Left kidney (tissue), 1 donor: ENCODE measurements at regions not wholly inside any gene's neighbourhood (a gene's known extent, or its start where the extent isn't known, plus 50 kb on each side); places are given as distances from the start of the nearest gene placed in this dataset.
A peak's percentile ranks its signal among the peaks of the same experiment; 100 is the strongest.
"Not testable (repeated sequence)": the region's sequence is repeated elsewhere in the genome, so short reads cannot be mapped to it uniquely, and the experiment has no call there.

Experiments
- DNase-seq: peaks from one replicate; pipeline ENCODE4 v3.0.0-alpha.2; 2013

DNA sequence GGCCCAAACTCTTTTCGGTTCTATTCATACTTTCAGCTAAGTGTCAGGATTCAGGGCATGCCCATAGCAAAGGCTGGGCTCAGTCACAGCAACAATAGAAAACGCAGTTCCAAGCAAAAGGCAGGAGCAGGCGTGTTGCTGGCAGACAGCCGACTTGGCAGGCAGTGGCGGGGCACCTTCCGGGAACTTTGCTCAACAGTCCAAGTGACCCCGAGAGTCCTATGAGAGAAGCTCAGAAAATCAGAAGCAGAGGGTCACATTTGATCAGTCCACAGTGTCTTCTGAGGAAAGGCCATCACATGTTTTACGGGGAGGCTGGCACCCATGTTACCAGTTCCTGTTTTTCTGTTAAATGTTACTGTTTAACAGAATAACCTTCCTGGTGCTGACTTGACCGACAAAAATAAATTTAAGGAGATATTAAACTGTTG lies 115.0 kb downstream of the DACT1 start:
- DNase-seq, result no peak

DNA sequence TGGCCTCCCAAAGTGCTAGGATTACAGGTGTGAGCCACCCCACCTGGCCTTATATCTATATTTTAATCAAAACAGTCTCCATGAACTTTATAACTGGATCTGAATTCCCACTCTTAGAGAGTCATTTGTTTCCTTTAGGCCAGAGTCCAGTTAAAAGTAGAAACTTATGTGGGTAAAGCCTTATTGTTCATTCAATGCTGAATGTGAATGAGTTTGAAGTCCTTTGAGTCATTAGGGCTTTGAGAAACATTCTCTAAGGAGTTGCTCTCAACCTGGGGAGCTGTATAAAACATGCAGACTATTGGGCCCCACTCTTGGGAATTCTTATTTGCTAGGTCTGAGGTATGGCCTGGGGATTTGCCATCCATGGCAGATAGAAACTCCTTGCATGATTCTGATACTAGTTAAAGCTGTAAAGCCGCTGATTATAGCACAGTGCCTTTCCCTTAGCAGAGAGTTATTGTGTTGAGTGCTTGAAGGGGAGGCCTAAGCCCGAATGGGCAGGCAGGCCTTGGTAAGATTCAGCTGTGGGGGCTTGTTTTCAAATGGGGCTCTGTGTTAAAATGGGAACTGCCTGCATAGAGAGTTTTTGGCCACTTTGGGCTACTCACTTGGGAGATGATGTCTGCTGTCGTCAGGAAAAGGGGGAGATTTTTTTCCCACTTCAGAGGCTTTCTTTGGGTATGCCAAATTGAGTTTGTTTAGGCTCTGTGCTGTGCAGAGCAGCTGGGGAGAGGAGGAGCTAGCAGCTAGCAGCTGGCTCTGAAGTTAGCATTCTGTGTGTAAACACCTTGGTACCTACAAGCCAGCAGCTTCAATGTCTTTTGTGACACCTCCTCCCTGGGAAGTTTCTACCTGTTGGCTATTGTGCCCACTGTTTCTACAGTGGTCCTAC lies 117.5 kb downstream of the DACT1 start:
- DNase-seq, result no peak

DNA sequence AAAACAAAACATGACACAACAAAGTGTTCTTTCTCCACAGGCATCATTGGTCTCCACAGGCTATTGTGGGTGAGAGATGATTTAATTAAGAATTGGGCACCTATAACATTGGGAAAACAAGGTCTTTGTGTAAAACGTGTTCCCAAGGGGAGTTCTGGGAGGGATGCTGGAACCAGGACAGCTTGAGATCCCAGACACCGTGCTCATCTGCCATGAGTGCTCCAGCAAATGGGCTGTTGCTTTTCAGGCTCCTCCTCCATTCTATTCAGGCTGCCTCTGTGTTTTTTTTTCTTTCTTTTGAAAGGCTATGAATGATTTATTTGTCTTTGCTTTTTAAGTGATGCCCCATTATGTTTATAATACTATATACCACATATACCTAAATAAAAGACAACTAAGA lies 122.4 kb downstream of the DACT1 start:
- no peak for DNase-seq

DNA sequence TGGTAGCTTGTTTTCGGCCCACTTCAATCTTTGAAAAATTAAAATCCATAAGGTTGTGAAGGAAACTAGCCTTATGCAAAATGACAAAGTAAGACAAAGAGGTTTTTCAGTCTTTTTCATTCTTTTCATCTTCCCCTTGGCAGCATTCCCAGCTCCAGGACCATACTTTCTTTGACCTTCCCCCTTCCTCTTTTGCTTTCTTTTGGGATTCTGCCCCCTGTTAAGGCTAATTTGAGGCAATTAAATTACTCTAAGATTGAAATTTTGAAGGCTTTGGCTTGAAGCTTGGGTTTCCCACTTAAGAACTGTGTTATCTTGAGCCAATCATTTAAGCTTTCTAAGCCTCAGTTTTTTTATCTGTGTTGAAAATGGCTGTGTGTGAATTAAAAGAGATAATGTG lies 124.9 kb downstream of the DACT1 start:
- no peak for DNase-seq

DNA sequence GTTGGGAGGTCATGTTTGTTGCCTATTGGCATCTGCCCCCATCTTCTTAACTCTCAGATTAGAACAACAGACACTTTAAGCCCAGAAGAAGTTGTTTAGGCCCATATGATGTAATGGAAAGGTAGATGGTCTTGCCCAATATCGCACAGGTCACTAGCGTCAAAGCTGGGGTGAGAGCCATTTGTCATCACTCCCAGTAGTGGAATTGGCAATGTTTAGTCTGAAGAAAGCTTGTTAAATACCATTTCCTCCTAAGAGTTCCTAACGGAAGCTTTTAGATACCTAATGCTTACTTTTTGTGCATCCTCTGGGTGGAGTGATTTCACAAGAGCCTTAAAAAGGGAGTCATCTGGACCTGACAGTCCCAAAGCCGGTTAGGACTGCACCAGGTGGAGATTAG lies 125.4 kb downstream of the DACT1 start:
- no peak for DNase-seq

DNA sequence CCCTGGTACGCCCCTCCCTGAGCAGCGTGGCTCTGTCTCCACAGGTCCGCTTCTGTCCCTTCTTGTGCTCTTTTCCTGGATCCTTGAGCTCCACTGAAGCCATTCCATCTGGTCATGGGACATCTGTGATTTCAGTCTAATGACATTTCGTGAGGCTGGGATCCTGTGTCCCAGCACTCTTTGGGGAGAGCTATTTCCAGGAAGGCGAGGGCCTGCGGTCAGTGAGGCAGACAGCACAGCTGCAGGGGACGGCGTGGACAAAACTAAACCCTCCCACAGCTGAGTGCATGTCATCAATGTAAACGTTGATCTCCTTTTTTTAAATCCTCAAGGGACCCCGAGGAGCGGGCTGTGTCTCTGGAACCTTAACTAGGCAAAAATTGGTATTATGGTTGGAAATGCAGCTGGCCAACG lies 127.7 kb downstream of the DACT1 start:
- DNase-seq, result peak; percentile 53

DNA sequence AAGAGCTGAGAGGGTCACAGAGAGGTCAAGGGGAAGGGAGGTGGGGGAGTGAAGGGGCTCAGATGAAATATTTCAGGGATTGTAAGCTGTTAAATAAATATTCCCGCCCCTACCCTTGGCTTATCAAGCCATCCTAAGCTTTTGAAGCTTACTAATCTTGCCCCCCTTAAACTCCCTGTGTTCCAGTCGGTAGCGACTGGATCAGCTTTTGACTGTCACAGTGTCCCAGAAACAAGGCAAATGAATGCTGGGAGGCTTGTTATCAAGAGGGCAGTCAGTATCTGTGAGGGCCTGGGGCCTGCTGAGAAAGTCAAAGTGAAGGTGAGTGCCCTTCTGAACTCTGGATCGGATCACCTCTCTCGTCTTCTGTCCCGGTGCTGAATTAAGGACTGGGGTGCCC lies 128.1 kb downstream of the DACT1 start:
- DNase-seq, result no peak

DNA sequence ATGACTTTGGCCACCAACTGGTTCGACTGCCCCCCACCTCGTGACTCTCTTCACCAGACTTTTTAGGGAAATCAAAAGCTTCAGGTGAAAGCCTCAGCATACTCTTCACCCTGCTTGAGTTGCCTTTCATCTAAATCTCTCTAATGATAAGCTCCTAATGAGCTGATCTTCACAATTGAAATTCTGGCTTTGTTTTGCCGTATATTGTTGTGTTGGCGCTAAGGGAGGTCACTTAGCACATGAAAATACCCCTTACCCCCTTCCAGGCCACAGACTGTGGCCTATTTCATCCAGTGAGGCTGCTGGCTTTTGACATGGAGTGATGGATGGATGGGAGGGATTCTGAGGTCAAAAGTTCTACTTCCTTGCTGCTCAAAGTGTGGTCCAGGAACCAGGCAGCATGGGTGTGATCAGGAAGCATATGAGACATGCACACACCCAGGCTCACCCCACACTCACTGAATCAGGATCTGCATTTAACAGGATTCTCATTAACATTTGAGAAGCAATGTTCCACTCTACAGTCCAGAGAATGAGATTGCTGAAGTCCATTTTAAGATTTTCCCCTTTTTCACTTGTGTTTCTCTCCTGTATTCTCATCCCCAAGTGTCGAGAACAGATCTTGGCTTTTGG lies 131.4 kb downstream of the DACT1 start:
- no peak for DNase-seq

DNA sequence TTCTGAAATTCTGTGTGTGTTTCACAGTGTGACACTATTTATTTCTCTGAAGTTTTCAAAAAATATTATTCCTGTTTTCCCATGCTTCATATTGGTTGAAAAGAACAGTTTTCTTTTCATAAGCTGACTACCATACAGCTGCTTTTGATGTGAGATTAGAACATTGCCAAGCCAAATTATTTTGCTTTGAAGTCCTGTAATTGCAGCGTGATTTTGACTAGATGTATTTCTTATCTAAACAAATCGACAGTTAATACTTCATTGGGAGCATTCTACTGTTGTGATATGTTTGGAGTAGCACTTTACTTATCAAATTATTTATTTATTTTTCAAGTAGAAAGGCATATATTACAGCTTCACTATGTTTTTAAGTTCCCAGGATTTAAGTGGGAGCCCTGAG lies 132.0 kb downstream of the DACT1 start:
- DNase-seq, result no peak

DNA sequence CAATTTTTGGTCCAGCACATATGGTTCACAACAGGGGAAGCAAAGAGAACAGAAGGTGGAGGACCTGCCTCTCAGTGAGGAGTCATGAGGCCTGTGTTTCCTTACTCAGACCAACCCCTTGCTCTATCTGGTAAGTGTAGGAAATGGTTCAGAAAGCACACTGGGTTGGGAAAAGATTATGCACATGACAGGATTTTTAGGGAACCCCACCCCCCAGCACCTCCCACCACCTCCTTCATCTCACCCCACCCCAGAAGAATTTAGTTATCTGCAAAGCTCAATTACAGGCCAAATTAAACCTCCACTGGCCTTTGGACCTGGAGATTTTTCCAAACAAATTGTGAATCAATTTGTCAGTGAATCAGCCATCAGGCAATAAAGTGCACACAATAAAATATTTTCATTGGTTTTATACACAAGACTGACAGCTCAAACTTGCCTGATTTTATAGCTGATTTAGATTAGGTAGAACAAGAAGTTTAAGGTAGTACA lies 132.8 kb downstream of the DACT1 start:
- no peak for DNase-seq

DNA sequence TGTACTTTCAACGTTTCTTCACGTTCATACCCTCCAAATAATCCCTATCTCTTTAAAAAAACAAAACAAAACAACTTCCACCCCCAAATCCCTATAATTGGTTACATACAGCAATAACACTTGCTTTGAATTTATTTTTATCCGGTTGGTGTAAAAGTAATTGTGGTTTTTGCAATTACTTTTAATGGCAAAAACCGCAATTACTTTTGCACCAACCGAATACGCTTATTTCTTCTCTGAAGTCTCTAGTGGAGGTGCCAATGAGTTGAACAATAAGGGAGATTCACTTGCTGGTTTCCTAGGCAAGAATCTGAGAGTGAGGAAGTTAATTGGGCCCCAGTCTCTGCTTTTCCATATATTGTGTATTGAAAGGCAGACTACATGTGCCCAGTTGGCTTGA lies 133.3 kb downstream of the DACT1 start:
- no peak for DNase-seq

DNA sequence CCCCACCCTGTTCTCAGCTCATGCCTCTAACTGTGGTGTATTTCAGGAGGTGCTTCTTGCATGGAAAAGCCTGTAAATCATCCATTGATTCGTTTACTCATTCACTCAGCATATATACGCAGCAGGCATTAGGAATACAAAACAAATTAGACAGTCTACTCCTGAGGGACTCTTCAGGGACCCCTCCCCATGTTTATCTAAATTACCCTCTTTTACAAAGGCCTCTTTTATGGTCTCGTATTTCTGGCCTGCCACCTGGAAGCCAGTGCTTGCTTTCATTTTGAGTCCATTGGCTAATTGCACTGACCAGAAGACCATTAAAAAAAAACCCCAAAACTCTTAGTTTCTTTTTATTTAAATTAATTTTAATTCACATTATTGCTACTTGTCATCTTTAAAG lies 134.4 kb downstream of the DACT1 start:
- DNase-seq, result no peak

DNA sequence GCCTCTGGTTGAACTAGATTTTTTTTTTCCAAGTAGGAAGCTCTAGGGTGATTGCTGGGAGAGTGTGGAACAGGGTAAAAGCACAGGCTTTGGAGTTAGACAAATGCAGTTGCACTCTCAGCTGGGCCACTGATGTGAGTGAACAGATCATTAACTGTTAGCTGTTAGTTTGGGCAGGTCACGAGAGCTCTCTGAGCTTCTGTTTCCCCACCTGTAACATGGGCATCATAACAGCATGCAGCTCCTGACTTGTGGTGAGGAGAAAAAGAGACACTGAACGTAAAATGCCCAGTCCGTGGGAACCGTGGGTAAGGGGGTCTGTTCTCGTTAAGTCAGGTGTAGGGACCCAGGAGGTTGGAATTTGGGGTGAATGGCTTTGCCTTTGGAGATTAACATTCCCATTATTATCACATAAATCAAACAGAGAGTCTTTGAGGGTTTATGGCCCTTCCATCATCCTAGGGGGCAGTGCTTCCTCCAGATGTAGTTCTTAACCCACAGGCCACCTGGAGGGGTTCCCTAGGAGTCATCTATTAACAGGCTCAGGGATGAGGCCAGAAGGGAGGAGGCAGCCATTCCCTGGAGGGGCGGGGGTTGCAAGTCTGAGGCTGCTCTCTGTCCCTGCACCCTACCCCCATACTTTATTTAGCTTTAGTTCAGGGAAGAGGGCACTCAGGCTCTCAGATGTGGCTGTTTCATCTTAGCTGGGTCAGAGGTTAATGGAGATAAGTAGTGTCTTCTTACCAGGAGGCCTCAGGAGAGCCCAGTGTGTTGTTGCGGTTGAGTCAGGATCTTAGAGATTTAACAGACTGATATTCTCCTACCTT lies 135.2 kb downstream of the DACT1 start:
- DNase-seq, result peak; percentile 70

DNA sequence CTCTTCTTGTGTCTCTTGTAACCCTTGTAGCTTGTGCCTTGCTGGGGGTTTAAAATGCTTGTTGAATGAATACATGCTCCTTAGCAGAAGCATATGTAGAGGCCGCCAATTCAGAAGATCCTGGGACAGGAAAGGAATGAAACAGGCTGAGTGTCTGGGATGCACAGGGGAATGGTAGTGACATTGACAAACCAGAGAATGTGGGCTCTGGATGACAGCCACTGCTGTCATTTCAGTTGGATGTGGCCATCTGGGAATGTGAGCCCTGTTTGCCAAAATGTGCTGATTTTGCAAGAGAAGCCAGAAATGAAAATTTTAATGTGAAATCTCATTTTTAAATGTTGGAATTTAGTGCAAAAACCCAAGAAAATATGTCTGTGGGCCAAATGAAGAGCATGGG lies 136.8 kb downstream of the DACT1 start:
- DNase-seq, result no peak

DNA sequence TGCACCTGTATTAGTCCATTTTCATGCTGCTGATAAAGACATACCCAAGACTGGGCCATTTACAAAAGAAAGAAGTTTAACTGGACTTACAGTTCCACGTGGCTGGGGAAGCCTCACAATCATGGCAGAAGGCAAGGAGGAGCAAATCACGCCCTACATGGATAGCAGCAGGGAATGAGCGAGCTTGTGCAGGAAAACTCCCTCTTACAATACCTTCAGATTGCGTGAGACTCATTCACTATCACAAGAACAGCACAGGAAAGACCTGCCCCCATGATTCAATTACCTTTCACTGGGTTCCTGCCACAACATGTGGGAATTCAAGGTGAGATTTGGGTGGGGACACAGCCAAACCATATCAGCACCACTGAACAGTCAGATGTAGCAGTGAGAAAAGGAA lies 137.4 kb downstream of the DACT1 start:
- DNase-seq, result not testable (repeated sequence)

DNA sequence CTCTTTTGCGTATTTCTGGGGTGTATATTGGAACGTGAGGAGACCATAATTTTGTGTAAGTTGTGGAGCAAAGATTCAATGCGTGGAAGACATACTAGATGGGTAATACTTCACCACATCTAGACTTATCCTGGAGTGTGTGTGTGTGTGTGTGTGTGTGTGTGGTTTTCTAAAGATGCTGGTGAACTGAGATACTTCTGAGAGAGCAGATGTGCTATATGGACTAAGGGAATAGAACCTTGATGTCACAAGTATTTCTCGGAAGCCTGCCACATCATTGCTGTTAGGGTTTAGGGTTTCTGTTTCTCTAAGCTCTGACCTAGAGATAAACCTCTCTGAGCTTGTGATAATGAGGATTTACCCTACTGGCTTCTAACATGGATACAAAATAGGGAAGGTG lies 138.8 kb downstream of the DACT1 start:
- DNase-seq, result no peak

DNA sequence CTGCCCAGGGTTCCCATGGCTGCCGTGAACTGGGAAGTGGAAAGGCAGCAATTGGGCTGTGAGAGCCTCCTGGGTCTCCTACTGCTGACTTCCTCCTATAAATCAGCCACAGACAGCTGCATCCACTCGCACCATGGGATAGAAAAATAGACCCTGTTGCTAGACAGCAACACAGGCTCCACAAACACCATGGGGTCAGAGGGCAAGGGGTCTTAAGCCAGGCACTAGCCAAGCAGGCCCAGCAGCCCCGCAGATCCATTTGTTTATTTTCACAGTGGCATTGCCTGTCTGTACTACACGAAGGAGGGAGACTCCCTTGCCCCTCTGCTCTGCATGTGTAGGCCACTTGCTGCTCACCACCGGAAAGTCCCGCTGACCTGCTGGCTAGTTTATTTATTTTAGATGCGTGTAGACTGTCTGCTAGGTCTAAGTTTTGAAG lies 139.8 kb downstream of the DACT1 start:
- DNase-seq, result peak; percentile 60

DNA sequence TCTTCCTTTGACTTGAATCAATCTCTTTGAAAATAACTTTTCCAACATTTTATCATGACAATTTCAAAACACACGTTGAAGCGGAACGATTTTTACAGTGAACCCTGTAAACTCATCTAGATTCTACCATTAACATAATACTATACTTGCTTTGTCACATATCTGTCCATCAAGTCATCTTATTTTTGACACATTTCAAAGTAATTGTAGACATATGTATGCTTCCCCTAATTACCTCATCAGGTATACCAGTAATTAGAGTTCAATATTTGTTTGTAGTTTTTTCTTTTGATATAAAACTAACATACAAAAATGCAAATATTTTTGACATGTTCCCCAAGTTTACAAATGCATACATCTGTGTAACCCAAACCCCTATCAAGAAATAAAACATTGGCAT lies 140.4 kb downstream of the DACT1 start:
- DNase-seq, result no peak

DNA sequence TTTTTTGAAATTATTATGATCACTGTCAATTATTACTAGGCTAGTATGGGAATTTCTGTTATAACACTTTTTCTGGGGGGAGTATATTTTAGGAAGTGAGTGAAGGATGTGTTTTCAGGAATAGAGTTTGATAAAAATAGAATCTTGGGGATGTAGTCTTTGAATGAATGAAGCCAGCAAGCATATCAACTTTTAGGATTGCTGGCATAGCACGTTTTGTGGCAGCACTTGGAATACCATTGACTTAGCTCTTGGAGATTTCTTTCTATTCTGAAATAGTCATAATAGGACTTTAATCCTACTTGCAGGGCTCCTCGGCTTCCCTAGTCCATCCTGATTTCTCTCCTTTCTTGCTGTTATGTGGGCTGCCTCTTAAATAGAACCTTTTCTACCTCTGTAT lies 141.6 kb downstream of the DACT1 start:
- no peak for DNase-seq

DNA sequence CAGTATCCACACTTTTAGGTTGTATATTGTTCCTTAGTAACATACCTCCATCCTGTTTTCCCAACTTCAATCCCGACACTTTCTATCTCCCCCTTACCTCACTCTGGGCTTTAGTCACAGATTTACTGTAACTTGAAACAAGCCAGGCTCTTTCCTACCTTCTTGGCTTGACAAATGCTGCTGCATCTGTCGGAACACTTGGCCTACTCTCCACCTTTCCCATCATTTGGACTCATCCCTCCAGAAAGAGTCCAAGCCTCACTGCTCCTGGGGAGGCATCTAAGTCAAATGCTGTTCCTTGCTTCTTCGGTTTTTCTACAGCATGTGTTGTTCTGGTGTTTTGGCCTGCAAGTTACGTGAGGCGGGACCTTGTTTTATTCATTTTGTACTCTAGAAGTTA lies 142.4 kb downstream of the DACT1 start:
- DNase-seq, result no peak

DNA sequence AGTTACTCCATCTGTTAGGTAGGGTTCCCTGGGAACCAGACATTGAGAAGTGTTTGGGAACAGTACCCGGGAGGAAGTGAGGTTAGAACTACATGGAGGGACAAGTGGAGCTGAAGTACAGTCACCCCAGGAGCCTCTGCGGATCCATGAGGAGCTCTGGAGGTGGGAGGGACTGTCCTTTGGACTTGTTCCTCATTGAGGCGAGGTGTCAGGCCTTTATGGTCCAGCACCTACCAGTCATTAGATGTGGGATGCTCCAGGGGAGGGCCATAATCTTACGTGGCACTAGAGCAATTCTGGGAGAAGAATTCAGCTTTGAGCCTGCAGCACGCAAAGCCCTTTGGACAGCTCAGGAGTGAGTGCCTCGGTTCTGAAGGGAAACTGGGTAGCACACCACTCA lies 142.8 kb downstream of the DACT1 start:
- no peak for DNase-seq

DNA sequence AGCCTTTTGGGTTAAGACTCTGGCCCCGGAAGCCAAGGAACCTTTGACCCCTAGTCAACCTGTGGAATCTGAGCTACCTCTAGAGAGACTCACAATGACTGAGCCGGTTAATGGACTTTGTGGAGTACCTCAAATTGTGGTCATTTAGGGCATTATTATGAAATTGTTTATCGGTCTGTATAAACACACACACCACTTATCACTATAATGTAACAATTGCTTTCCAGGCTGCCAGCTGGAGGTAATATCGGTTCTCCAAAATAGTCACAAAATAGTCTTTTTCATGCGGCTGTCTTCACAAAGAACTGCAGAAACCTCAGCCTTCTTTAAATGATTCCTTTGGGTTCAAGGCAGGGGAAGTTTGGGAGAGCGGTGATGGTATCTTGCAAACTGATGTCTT lies 144.2 kb downstream of the DACT1 start:
- no peak for DNase-seq
